ENCODE measurements at regions not wholly inside any gene's neighbourhood (a gene's known extent, or its start where the extent isn't known, plus 50 kb on each side); places are given as distances from the start of the nearest gene placed in this dataset.

DNA sequence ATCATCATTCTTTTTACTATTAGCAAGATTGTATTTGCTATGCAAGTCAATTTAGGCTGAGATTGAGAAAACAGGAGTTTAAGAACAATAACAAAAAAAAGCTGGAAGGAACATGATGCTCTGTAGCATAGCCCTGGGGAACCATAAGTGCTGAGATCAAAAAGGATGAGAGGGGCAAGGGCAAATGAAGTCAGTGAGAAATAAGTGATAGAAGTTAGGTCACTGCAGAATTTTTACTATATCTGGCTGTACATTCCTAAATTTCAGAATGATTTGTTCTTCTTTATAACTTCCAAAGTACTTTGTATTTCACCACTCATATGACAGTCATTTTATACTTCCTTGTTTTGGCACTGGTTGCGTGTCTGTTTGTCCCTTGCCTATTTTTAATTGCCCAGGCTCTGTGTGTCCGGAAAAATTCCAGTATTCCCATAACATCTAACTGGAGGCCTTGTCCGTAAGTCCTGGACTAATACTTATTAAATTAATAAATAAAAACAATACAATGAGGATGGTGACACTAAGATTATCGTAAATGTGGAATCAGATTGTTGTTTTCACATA lies 444.7 kb downstream of the TENT5A start:
- Histone ChIP-seq H3K27ac (ENCODE audit: low read depth) (no peak overlapping the region), H3F3A (replicated peaks; ENCODE audit: low read depth) (no peaks in the 10 kb centered on the region), H3K4me3 (no peak overlapping the region), H4K20me1 (replicated peaks; ENCODE audit: insufficient read depth) (no peaks in the 10 kb centered on the region), H3K79me2 (replicated peaks; ENCODE audit: insufficient read depth) (no peaks in the 10 kb centered on the region), H3K9me2 (ENCODE audit: insufficient read depth) (no peaks in the 10 kb centered on the region), H3K4me1 (ENCODE audit: insufficient read depth) (peaks cover 2% of the 10 kb centered on the region; the same call in 1 of the 2 replicates), H3K27me3 (ENCODE audit: insufficient read depth) (no peaks in the 10 kb centered on the region), H3K4me2 (no peak overlapping the region), H3K36me3 (ENCODE audit: insufficient read depth) (no peaks in the 10 kb centered on the region), H2AFZ (no peak overlapping the region)
- Mint-ChIP-seq H3K4me3 (no peak overlapping the region), H3K9me3 (no peaks in the 10 kb centered on the region), H3K27ac (no peak overlapping the region), H3K27me3 (ENCODE audit: insufficient read depth, low read depth, poor library complexity) (no peaks in the 10 kb centered on the region), H3K36me3 (ENCODE audit: low read depth) (no peaks in the 10 kb centered on the region), H3K4me1 (peaks cover 7% of the 10 kb centered on the region; the same call in 2 of the 3 replicates)
- no peak for ATAC-seq
- TF ChIP-seq NANOG (IDR thresholded peaks at IDR 0.05; ENCODE audit: borderline replicate concordance) (no peak), POLR2AphosphoS5 (IDR thresholded peaks at IDR 0.05; ENCODE audit: low read depth) (no peak), REST (IDR thresholded peaks at IDR 0.05; ENCODE audit: unreplicated experiment) (no peak), EZH2phosphoT487 (IDR thresholded peaks at IDR 0.05; ENCODE audit: unreplicated experiment) (no peak), STAT1 (IDR thresholded peaks at IDR 0.05; ENCODE audit: unreplicated experiment) (no peak)
- TF ChIP-seq, protein P1, sequence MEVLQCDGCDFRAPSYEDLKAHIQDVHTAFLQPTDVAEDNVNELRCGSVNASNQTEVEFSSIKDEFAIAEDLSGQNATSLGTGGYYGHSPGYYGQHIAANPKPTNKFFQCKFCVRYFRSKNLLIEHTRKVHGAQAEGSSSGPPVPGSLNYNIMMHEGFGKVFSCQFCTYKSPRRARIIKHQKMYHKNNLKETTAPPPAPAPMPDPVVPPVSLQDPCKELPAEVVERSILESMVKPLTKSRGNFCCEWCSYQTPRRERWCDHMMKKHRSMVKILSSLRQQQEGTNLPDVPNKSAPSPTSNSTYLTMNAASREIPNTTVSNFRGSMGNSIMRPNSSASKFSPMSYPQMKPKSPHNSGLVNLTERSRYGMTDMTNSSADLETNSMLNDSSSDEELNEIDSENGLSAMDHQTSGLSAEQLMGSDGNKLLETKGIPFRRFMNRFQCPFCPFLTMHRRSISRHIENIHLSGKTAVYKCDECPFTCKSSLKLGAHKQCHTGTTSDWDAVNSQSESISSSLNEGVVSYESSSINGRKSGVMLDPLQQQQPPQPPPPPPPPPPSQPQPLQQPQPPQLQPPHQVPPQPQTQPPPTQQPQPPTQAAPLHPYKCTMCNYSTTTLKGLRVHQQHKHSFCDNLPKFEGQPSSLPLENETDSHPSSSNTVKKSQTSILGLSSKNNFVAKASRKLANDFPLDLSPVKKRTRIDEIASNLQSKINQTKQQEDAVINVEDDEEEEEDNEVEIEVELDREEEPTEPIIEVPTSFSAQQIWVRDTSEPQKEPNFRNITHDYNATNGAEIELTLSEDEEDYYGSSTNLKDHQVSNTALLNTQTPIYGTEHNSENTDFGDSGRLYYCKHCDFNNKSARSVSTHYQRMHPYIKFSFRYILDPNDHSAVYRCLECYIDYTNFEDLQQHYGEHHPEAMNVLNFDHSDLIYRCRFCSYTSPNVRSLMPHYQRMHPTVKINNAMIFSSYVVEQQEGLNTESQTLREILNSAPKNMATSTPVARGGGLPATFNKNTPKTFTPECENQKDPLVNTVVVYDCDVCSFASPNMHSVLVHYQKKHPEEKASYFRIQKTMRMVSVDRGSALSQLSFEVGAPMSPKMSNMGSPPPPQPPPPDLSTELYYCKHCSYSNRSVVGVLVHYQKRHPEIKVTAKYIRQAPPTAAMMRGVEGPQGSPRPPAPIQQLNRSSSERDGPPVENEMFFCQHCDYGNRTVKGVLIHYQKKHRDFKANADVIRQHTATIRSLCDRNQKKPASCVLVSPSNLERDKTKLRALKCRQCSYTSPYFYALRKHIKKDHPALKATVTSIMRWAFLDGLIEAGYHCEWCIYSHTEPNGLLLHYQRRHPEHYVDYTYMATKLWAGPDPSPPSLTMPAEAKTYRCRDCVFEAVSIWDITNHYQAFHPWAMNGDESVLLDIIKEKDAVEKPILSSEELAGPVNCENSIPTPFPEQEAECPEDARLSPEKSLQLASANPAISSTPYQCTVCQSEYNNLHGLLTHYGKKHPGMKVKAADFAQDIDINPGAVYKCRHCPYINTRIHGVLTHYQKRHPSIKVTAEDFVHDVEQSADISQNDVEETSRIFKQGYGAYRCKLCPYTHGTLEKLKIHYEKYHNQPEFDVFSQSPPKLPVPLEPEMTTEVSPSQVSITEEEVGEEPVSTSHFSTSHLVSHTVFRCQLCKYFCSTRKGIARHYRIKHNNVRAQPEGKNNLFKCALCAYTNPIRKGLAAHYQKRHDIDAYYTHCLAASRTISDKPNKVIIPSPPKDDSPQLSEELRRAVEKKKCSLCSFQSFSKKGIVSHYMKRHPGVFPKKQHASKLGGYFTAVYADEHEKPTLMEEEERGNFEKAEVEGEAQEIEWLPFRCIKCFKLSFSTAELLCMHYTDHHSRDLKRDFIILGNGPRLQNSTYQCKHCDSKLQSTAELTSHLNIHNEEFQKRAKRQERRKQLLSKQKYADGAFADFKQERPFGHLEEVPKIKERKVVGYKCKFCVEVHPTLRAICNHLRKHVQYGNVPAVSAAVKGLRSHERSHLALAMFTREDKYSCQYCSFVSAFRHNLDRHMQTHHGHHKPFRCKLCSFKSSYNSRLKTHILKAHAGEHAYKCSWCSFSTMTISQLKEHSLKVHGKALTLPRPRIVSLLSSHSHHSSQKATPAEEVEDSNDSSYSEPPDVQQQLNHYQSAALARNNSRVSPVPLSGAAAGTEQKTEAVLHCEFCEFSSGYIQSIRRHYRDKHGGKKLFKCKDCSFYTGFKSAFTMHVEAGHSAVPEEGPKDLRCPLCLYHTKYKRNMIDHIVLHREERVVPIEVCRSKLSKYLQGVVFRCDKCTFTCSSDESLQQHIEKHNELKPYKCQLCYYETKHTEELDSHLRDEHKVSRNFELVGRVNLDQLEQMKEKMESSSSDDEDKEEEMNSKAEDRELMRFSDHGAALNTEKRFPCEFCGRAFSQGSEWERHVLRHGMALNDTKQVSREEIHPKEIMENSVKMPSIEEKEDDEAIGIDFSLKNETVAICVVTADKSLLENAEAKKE (CRISPR knock-in tag; IDR thresholded peaks at IDR 0.05): no peak
- DNase-seq (ENCODE audit: low spot score): no peak

Measured in GM23338 (cell line).